Activated naive CD4-positive, alpha-beta T cell treated with anti-CD3 and anti-CD28 coated beads for 36 hours (primary cell): ENCODE measurements at regions not wholly inside any gene's neighbourhood (a gene's known extent, or its start where the extent isn't known, plus 50 kb on each side); places are given as distances from the start of the nearest gene placed in this dataset.

Experiments used
- CTCF ChIA-PET: fragments of 350-600 bp; sonication (Branson Sonifier 250); formaldehyde crosslinking; loops from one replicate; lab custom pipeline; 2021; ENCODE audit warnings: antibody characterized with exemption; lab: Charles Lee
- DNase-seq: peaks from one replicate; pipeline ENCODE4 v3.0.0-alpha.2; 2020
- H3K27ac Mint-ChIP-seq: one replicate; pipeline ENCODE4 v1.8.0; 2021; ENCODE audit warnings: mild to moderate bottlenecking, mixed read lengths
- H3K27me3 Mint-ChIP-seq: one replicate; pipeline ENCODE4 v1.8.0; 2021; ENCODE audit warnings: low read depth, mixed read lengths
- H3K36me3 Mint-ChIP-seq: one replicate; pipeline ENCODE4 v1.8.0; 2021; ENCODE audit warnings: low read depth, mixed read lengths
- H3K4me1 Mint-ChIP-seq: one replicate; pipeline ENCODE4 v1.8.0; 2021; ENCODE audit warnings: low read depth, mixed read lengths
- H3K4me3 Mint-ChIP-seq: one replicate; pipeline ENCODE4 v1.8.0; 2021; ENCODE audit warnings: mild to moderate bottlenecking, moderate library complexity, mixed read lengths
- H3K9me3 Mint-ChIP-seq: one replicate; pipeline ENCODE4 v1.8.0; 2021; ENCODE audit warnings: mixed read lengths
- intact Hi-C: fragments of 100-400 bp; cut with micrococcal nuclease; formaldehyde crosslinking; loops from one replicate; pipeline ENCODE4 v1.15.1; 2023

- Mint-ChIP-seq H3K36me3 (no peaks in the 10 kb centered on the region), H3K4me3 (no peak overlapping the region), H3K4me1 (peaks cover 3% of the 10 kb centered on the region), H3K27ac (no peak overlapping the region), H3K27me3 (peaks cover 9% of the 10 kb centered on the region), H3K9me3 (no peaks in the 10 kb centered on the region)
- CTCF ChIA-PET: interaction anchor here (0.8 kb wide), 1 partner anchor 48 kb away, joined by 3 read pairs; no protein-coding TSS in a partner anchor
- DNase-seq: no peak
- intact Hi-C loops: no loop called here
Measured at GRCh38 chr17:37839196-37839978, 84.8 kb upstream of the TBC1D3K start.

- no peak for DNase-seq
- H3K27me3 Mint-ChIP-seq: peaks cover 9% of the 10 kb centered on the region
- CTCF ChIA-PET: interaction anchor here (0.8 kb wide), 1 partner anchor 47 kb away, joined by 3 read pairs; no protein-coding TSS in a partner anchor
Measured at GRCh38 chr17:37838276-37838675, 85.9 kb upstream of the TBC1D3K start.

GRCh38 chr17:37836593-37836992, 87.6 kb upstream of the TBC1D3K start:
- H3K27me3 Mint-ChIP-seq: peaks cover 7% of the 10 kb centered on the region
- H3K4me1 Mint-ChIP-seq: no peaks in the 10 kb centered on the region
- H3K36me3 Mint-ChIP-seq: no peaks in the 10 kb centered on the region
- H3K9me3 Mint-ChIP-seq: no peaks in the 10 kb centered on the region
- intact Hi-C loops: no loop called here
- no peak for DNase-seq
- CTCF ChIA-PET: no interaction called here
- H3K27ac Mint-ChIP-seq: no peak overlapping the region
- no peak overlapping the region for H3K4me3 Mint-ChIP-seq

More at GRCh38 chr17:37838276-37838675, 85.9 kb upstream of the TBC1D3K start:
- Mint-ChIP-seq H3K36me3 (no peaks in the 10 kb centered on the region), H3K9me3 (no peaks in the 10 kb centered on the region), H3K27ac (no peak overlapping the region), H3K4me3 (no peak overlapping the region), H3K4me1 (no peaks in the 10 kb centered on the region)
- intact Hi-C loops: no loop called here

GRCh38 chr17:37834168-37834567, 89.3 kb upstream of the HNF1B start:
- intact Hi-C loops: no loop called here
- no peak overlapping the region for H3K4me3 Mint-ChIP-seq
- no peaks in the 10 kb centered on the region for H3K9me3 Mint-ChIP-seq
- no peak for DNase-seq
- no peak overlapping the region for H3K27ac Mint-ChIP-seq
- H3K36me3 Mint-ChIP-seq: no peaks in the 10 kb centered on the region
- CTCF ChIA-PET: interaction anchor here (0.6 kb wide), 1 partner anchor 48 kb away, joined by 3 read pairs; no protein-coding TSS in a partner anchor
- H3K4me1 Mint-ChIP-seq: no peaks in the 10 kb centered on the region
- H3K27me3 Mint-ChIP-seq: peaks cover 17% of the 10 kb centered on the region

- H3K9me3 Mint-ChIP-seq: no peaks in the 10 kb centered on the region
- no peak overlapping the region for H3K27ac Mint-ChIP-seq
- DNase-seq: peak; percentile 42
- H3K36me3 Mint-ChIP-seq: no peaks in the 10 kb centered on the region
- CTCF ChIA-PET: interaction anchor here (0.6 to 1.0 kb wide), 2 partner anchors 17 to 47 kb away, joined by 3 read pairs; no protein-coding TSS in a partner anchor
- H3K27me3 Mint-ChIP-seq: peaks cover 16% of the 10 kb centered on the region
- no peak overlapping the region for H3K4me3 Mint-ChIP-seq
- H3K4me1 Mint-ChIP-seq: peaks cover 7% of the 10 kb centered on the region
- intact Hi-C loops: no loop called here
Measured at GRCh38 chr17:37833237-37833859, 88.5 kb upstream of the HNF1B start.

GRCh38 chr17:37831986-37832385, 87.1 kb upstream of the HNF1B start:
- intact Hi-C loops: no loop called here
- Mint-ChIP-seq H3K9me3 (no peaks in the 10 kb centered on the region), H3K27me3 (peaks cover 16% of the 10 kb centered on the region), H3K4me3 (no peak overlapping the region), H3K4me1 (peaks cover 12% of the 10 kb centered on the region), H3K27ac (no peak overlapping the region), H3K36me3 (no peaks in the 10 kb centered on the region)
- CTCF ChIA-PET: no interaction called here
- DNase-seq: no peak

GRCh38 chr17:37831492-37831891, 86.6 kb upstream of the HNF1B start:
- Mint-ChIP-seq H3K4me1 (peaks cover 12% of the 10 kb centered on the region), H3K27me3 (peaks cover 16% of the 10 kb centered on the region), H3K36me3 (no peaks in the 10 kb centered on the region), H3K9me3 (no peaks in the 10 kb centered on the region), H3K27ac (no peak overlapping the region), H3K4me3 (no peak overlapping the region)
- DNase-seq: no peak
- intact Hi-C loops: no loop called here
- CTCF ChIA-PET: no interaction called here

- peaks cover 18% of the 10 kb centered on the region for H3K27me3 Mint-ChIP-seq
- CTCF ChIA-PET: no interaction called here
Measured at GRCh38 chr17:37830151-37830993, 85.5 kb upstream of the HNF1B start.

GRCh38 chr17:37829592-37830123, 84.8 kb upstream of the HNF1B start:
- Mint-ChIP-seq H3K4me1 (peaks cover 12% of the 10 kb centered on the region), H3K27ac (no peak overlapping the region), H3K36me3 (no peaks in the 10 kb centered on the region), H3K27me3 (peaks cover 18% of the 10 kb centered on the region), H3K4me3 (no peak overlapping the region), H3K9me3 (no peaks in the 10 kb centered on the region)
- CTCF ChIA-PET: no interaction called here
- no peak for DNase-seq
- intact Hi-C loops: no loop called here

More at GRCh38 chr17:37830151-37830993, 85.5 kb upstream of the HNF1B start:
- no peaks in the 10 kb centered on the region for H3K36me3 Mint-ChIP-seq
- no peak overlapping the region for H3K27ac Mint-ChIP-seq
- no peaks in the 10 kb centered on the region for H3K9me3 Mint-ChIP-seq
- peaks cover 12% of the 10 kb centered on the region for H3K4me1 Mint-ChIP-seq
- DNase-seq: no peak
- H3K4me3 Mint-ChIP-seq: no peak overlapping the region
- intact Hi-C loops: no loop called here

- H3K36me3 Mint-ChIP-seq: no peaks in the 10 kb centered on the region
- H3K4me3 Mint-ChIP-seq: no peak overlapping the region
- H3K9me3 Mint-ChIP-seq: no peaks in the 10 kb centered on the region
Measured at GRCh38 chr17:37828651-37829124, 83.8 kb upstream of the HNF1B start.

GRCh38 chr17:37827905-37828650, 83.2 kb upstream of the HNF1B start:
- no peak for DNase-seq
- CTCF ChIA-PET: interaction anchor here (0.8 kb wide), 1 partner anchor 12 kb away, joined by 3 read pairs; no protein-coding TSS in a partner anchor
- no peaks in the 10 kb centered on the region for H3K9me3 Mint-ChIP-seq
- intact Hi-C loops: no loop called here
- no peak overlapping the region for H3K4me3 Mint-ChIP-seq
- no peaks in the 10 kb centered on the region for H3K36me3 Mint-ChIP-seq
- no peak overlapping the region for H3K27ac Mint-ChIP-seq
- H3K27me3 Mint-ChIP-seq: peaks cover 18% of the 10 kb centered on the region
- H3K4me1 Mint-ChIP-seq: peaks cover 12% of the 10 kb centered on the region

More at GRCh38 chr17:37828651-37829124, 83.8 kb upstream of the HNF1B start:
- Mint-ChIP-seq H3K27me3 (peaks cover 18% of the 10 kb centered on the region), H3K27ac (no peak overlapping the region), H3K4me1 (peaks cover 12% of the 10 kb centered on the region)
- no peak for DNase-seq
- CTCF ChIA-PET: interaction anchor here (0.8 kb wide), 1 partner anchor 12 kb away, joined by 3 read pairs; no protein-coding TSS in a partner anchor
- intact Hi-C loops: no loop called here
